ENCODE measurements at regions not wholly inside any gene's neighbourhood (a gene's known extent, or its start where the extent isn't known, plus 50 kb on each side); places are given as distances from the start of the nearest gene placed in this dataset.

GRCh38 chr20:51216850-51217249 lies 193.9 kb upstream of the KCNG1 start:
- DNase-seq = no peak

GRCh38 chr20:51212816-51213215 lies 189.9 kb upstream of the KCNG1 start:
- no peak for DNase-seq

- DNase-seq = no peak
Measured at GRCh38 chr20:51211191-51211590, 188.3 kb upstream of the KCNG1 start.

- DNase-seq = no peak
Measured at GRCh38 chr20:51210084-51210483, 187.2 kb upstream of the KCNG1 start.

GRCh38 chr20:51208162-51208561 lies 185.3 kb upstream of the KCNG1 start:
- no peak for DNase-seq

- no peak for DNase-seq
Measured at GRCh38 chr20:51206032-51206662, 183.2 kb upstream of the KCNG1 start.

- no peak for DNase-seq
Measured at GRCh38 chr20:51204794-51205193, 181.9 kb upstream of the KCNG1 start.

GRCh38 chr20:51204051-51204715 lies 181.3 kb upstream of the KCNG1 start:
- no peak for DNase-seq

GRCh38 chr20:51202304-51202703 lies 179.4 kb upstream of the KCNG1 start:
- DNase-seq = no peak

- no peak for DNase-seq
Measured at GRCh38 chr20:51199920-51200319, 177.0 kb upstream of the KCNG1 start.

GRCh38 chr20:51198876-51199523 lies 176.1 kb upstream of the KCNG1 start:
- DNase-seq = no peak

GRCh38 chr20:51198238-51198637 lies 175.3 kb upstream of the KCNG1 start:
- DNase-seq = no peak

GRCh38 chr20:51196991-51197651 lies 174.2 kb upstream of the KCNG1 start:
- DNase-seq = peak; percentile 33

GRCh38 chr20:51195990-51196389 lies 173.1 kb upstream of the KCNG1 start:
- DNase-seq = no peak

- peak; percentile 55 for DNase-seq
Measured at GRCh38 chr20:51195419-51195901, 172.6 kb upstream of the KCNG1 start.

- no peak for DNase-seq
Measured at GRCh38 chr20:51193066-51193772, 170.3 kb upstream of the KCNG1 start.

- DNase-seq = peak; percentile 50
Measured at GRCh38 chr20:51190783-51191180, 167.9 kb upstream of the KCNG1 start.

- DNase-seq = no peak
Measured at GRCh38 chr20:51189814-51190782, 167.2 kb upstream of the KCNG1 start.

GRCh38 chr20:51188941-51189340 lies 166.0 kb upstream of the KCNG1 start:
- no peak for DNase-seq

GRCh38 chr20:51187261-51187660 lies 164.4 kb upstream of the KCNG1 start:
- DNase-seq = no peak

- no peak for DNase-seq
Measured at GRCh38 chr20:51185861-51186260, 163.0 kb upstream of the KCNG1 start.

Data from fibroblast of skin of scalp (primary cell).